Neural cell (in vitro differentiated cells): ENCODE measurements at regions not wholly inside any gene's neighbourhood (a gene's known extent, or its start where the extent isn't known, plus 50 kb on each side); places are given as distances from the start of the nearest gene placed in this dataset.

Source experiments
- CTCF ChIP-seq: fragments of 450-650 bp; IDR thresholded peaks from 2 replicates; pipeline ENCODE4 v1.5.1; 2014; ENCODE audit warnings: antibody characterized with exemption, mild to moderate bottlenecking, moderate library complexity; ENCODE audit not compliant: poor library complexity, severe bottlenecking
- EP300 ChIP-seq: fragments of 450-650 bp; conservative IDR thresholded peaks from 2 replicates; pipeline ENCODE4 v1.6.1; 2014; ENCODE audit warnings: antibody characterized with exemption, mild to moderate bottlenecking, moderate library complexity; ENCODE audit not compliant: poor library complexity, severe bottlenecking
- POLR2AphosphoS5 ChIP-seq: IDR thresholded peaks from 2 replicates; pipeline ENCODE4 v1.6.1; 2012
- SMC3 ChIP-seq: fragments of 450-650 bp; conservative IDR thresholded peaks from 2 replicates; pipeline ENCODE4 v1.6.1; 2014; ENCODE audit warnings: antibody characterized with exemption, mild to moderate bottlenecking, moderate library complexity; ENCODE audit not compliant: poor library complexity

- TF ChIP-seq CTCF = no peak
- TF ChIP-seq EP300 = no peak
- no peak for TF ChIP-seq POLR2AphosphoS5
- no peak for TF ChIP-seq SMC3
Observed at GRCh38 chr6:169881976-169882375, 130.6 kb downstream of the ERMARD start.
